NCI-H1694 (cell line): ENCODE measurements at regions not wholly inside any gene's neighbourhood (a gene's known extent, or its start where the extent isn't known, plus 50 kb on each side); places are given as distances from the start of the nearest gene placed in this dataset.

Experiments
- DNase-seq: peaks from one replicate; lab custom pipeline; 2025; lab: John Stamatoyannopoulos, UW

GRCh38 chr5:143761663-143762062, 50.3 kb upstream of the HMHB1 start:
- no peak for DNase-seq

- no peak for DNase-seq
Measured at GRCh38 chr5:143760755-143761154, 51.2 kb upstream of the HMHB1 start.

DNA sequence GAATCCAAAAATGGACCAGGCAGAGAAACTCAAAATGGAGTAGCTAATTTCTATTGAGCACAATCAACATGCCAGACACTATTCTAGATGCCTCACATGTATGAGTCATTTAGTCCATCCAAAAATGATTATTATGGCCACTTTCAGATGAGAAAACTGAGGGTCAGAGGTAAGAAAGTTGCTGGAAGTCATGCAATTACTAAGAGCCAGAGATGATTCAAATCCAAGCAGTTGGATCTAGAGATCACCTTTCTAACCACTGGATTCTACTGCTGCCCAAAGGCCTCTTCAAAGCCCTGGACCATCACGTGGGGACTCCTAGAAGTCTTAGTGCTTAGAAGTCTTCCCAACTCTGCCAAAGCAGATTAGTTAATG, 51.8 kb upstream of the HMHB1 start:
- DNase-seq, result no peak

GRCh38 chr5:143759396-143760130, 52.4 kb upstream of the HMHB1 start:
- DNase-seq, result no peak

- DNase-seq, result no peak
Measured at GRCh38 chr5:143758750-143759149, 53.2 kb upstream of the HMHB1 start.

- DNase-seq, result no peak
Measured at GRCh38 chr5:143758015-143758414, 53.9 kb upstream of the HMHB1 start.

DNA sequence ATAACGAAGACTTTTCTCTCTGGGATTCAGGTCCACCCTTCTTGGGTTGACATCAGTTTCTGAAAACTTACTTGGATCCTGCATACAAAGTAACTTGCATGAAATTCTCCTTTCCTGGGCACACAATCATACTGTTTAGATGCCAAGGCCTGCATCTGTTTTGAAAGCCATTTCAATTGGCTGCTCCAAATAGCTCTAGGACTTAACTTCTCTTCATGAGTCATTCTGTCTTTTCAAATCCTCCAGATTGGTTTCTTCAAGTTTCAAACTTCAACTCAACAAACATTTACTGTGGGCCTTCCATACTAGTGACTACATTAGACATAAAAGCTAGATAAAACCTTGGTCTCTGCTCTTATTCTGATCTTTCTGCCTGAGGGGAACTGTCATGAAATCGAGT, 54.8 kb upstream of the HMHB1 start:
- no peak for DNase-seq

DNA sequence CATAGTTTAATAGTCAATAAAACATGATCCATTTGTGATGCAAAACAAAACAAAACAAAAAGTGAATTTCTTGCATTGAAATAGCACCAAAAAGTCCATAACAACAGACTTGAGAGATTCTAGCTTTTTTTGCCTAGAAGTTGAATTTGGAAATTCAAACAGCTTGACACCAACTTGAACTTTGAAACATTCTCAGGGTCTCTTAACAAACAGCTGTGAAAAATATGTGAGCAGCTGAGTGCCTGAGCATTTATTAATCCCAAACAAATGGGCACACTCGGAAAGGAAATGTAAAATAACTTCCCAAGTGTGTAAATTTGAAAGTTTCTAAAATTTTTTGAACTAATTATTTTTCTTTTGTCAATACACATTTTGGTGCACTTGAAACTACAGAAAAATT, 56.0 kb upstream of the HMHB1 start:
- no peak for DNase-seq

DNA sequence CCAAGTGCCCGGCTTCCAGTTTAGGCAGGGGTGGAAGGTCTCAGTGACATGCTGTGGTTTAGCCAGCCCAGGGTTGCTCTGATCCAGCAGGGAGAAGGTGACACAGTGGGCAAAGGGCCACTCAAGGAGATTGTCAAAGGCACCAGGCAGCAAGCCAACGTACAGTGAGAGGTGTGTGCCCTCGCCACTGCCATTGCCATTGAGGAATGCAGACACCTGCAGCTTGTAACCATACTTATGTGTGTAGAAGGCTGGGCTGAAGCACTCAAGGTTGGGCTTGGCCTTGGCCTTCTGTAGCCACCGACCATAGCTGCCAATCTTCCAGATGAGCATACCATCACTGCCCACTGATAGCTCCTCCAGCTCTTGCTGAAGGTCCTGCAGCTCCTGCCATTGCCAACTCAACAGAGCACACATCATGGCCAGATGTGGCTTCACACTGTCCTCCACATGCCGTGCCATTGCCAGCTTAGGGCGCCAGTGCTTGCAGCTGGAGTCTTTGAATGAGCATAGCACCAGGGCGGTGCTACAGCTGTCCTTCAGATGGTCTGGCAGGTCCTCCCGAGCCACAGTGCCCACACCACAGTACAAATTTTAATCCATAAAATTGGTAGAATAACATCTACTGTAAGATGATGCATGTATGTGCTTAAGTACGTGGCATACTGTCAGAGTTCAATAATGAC, 59.7 kb upstream of the HMHB1 start:
- no peak for DNase-seq

- no peak for DNase-seq
Measured at GRCh38 chr5:143751342-143751741, 60.6 kb upstream of the HMHB1 start.

- DNase-seq, result no peak
Measured at GRCh38 chr5:143749581-143750205, 62.3 kb upstream of the HMHB1 start.

- DNase-seq, result no peak
Measured at GRCh38 chr5:143748516-143748915, 63.4 kb upstream of the HMHB1 start.

GRCh38 chr5:143742951-143743350, 69.0 kb upstream of the HMHB1 start:
- no peak for DNase-seq

DNA sequence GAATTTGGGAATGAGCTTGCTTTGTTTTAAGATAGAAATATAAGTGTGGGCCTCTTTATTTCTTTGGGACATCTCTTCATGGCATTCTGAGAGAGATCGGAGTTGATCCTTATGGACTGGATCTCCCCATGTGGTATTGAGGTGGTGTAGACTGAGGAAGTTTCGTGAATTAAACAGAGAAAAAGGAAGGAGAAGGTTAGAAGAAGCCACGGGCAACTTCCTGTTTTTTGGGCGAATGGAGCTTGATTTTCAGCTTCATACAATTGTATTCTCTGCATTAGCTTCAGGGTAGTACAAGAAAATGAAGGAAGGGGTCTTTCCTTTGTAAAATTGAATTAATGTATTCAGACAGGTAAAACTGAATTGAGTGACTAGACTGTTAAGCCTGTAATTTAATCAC, 70.5 kb upstream of the HMHB1 start:
- DNase-seq, result no peak

GRCh38 chr5:143740956-143741355, 71.0 kb upstream of the HMHB1 start:
- DNase-seq, result no peak

DNA sequence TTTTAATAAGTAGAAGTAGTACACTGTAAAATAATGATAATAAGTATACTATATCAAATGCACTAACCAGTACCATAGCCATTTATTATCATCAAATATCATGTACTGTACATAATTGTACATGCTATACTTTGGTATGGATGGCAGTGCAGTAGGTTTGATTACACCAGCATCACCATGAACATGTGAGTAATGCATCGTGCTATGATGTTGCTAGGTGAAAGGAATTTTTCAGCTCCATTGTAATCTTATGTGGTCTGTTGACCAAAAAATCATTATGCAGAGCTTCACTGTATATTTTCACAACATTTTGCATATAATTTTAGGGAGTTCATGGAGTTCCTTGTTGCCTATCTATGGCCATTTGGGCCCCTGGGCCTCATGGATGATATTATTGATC, 72.2 kb upstream of the HMHB1 start:
- no peak for DNase-seq

- no peak for DNase-seq
Measured at GRCh38 chr5:143738417-143739401, 73.3 kb upstream of the HMHB1 start.

GRCh38 chr5:143737062-143737461, 74.9 kb upstream of the HMHB1 start:
- no peak for DNase-seq

GRCh38 chr5:143734456-143734780, 77.5 kb upstream of the HMHB1 start:
- DNase-seq, result no peak

- DNase-seq, result no peak
Measured at GRCh38 chr5:143733665-143734455, 78.1 kb upstream of the HMHB1 start.

- no peak for DNase-seq
Measured at GRCh38 chr5:143732402-143732801, 79.6 kb upstream of the HMHB1 start.
